Neuronal stem cell (in vitro differentiated cells): ENCODE measurements at regions not wholly inside any gene's neighbourhood (a gene's known extent, or its start where the extent isn't known, plus 50 kb on each side); places are given as distances from the start of the nearest gene placed in this dataset.

Source experiments
- DNase-seq: peaks from one replicate; pipeline ENCODE4 v3.0.0-alpha.2; 2013; ENCODE audit warnings: low spot score
- H2AFZ ChIP-seq: one replicate; pipeline ENCODE4 v1.6.1; 2013; ENCODE audit warnings: mild to moderate bottlenecking, low read length, inconsistent platforms
- H2AK5ac ChIP-seq: 2 replicates; pipeline ENCODE4 v1.6.1; 2013; ENCODE audit warnings: low read depth, mild to moderate bottlenecking, inconsistent platforms, low read length, moderate library complexity, mixed read lengths
- H2BK120ac ChIP-seq: 2 replicates; pipeline ENCODE4 v1.6.1; 2013; ENCODE audit warnings: low read depth, mild to moderate bottlenecking, inconsistent platforms, low read length, moderate library complexity, mixed read lengths
- H2BK12ac ChIP-seq: one replicate; pipeline ENCODE4 v1.6.1; 2013; ENCODE audit warnings: low read length, inconsistent platforms
- H2BK15ac ChIP-seq: 2 replicates; pipeline ENCODE4 v1.6.1; 2013; ENCODE audit warnings: mild to moderate bottlenecking, low read length, inconsistent platforms, mixed read lengths
- H2BK5ac ChIP-seq: one replicate; pipeline ENCODE4 v1.6.1; 2013; ENCODE audit warnings: inconsistent platforms, mild to moderate bottlenecking, low read length, moderate library complexity
- H3K14ac ChIP-seq: one replicate; pipeline ENCODE4 v1.6.1; 2013; ENCODE audit warnings: low read length, inconsistent platforms
- H3K18ac ChIP-seq: 2 replicates; pipeline ENCODE4 v1.6.1; 2013; ENCODE audit warnings: low read length, inconsistent platforms
- H3K23ac ChIP-seq: 2 replicates; pipeline ENCODE4 v1.6.1; 2013; ENCODE audit warnings: low read depth, mild to moderate bottlenecking, mixed read lengths, low read length, inconsistent platforms; ENCODE audit not compliant: poor library complexity
- H3K27ac ChIP-seq: replicated peaks from 3 replicates; pipeline ENCODE4 v1.5.1; 2013; ENCODE audit warnings: low read length, inconsistent platforms
- H3K27me3 ChIP-seq, 3 experiments: 2 replicates each; pipeline ENCODE4 v1.6.1; 2013; ENCODE audit warnings: low read length in 3 of 3, mild to moderate bottlenecking in 2 of 3, inconsistent platforms in 1 of 3, low read depth in 1 of 3, mixed read lengths in 1 of 3, moderate library complexity in 1 of 3; ENCODE audit not compliant: control insufficient read depth in 3 of 3, insufficient read depth in 3 of 3
- H3K36me3 ChIP-seq, 2 donors: replicated peaks in 1 of 2; 2 replicates each; pipeline ENCODE4 v1.6.1; 2013; ENCODE audit warnings: low read length in 2 of 2; ENCODE audit not compliant: control insufficient read depth in 2 of 2, insufficient read depth in 2 of 2
- H3K4ac ChIP-seq: 2 replicates; pipeline ENCODE4 v1.6.1; 2013; ENCODE audit warnings: inconsistent platforms, mild to moderate bottlenecking, low read length, moderate library complexity
- H3K4me1 ChIP-seq, 2 donors: 1 replicate in 1 of 2; 2 replicates in 1 of 2; pipeline ENCODE4 v1.6.1; 2013; ENCODE audit warnings: low read length in 2 of 2, low read depth in 1 of 2; ENCODE audit not compliant: control insufficient read depth in 2 of 2, insufficient read depth in 1 of 2
- H3K4me2 ChIP-seq: one replicate; pipeline ENCODE4 v1.6.1; 2013; ENCODE audit warnings: mild to moderate bottlenecking, low read length, inconsistent platforms; ENCODE audit not compliant: insufficient read depth, poor library complexity, severe bottlenecking
- H3K4me3 ChIP-seq, 2 donors: 2 replicates each; pipeline ENCODE4 v1.5.1; 2013; ENCODE audit warnings: low read length in 2 of 2, mild to moderate bottlenecking in 2 of 2, inconsistent platforms in 1 of 2, moderate library complexity in 1 of 2
- H3K79me1 ChIP-seq: one replicate; pipeline ENCODE4 v1.6.1; 2013; ENCODE audit warnings: low read depth, mild to moderate bottlenecking, inconsistent platforms, low read length, moderate library complexity
- H3K9ac ChIP-seq: one replicate; pipeline ENCODE4 v1.6.1; 2013; ENCODE audit warnings: mild to moderate bottlenecking, low read depth, low read length, inconsistent platforms; ENCODE audit not compliant: poor library complexity
- H3K9me3 ChIP-seq, 2 donors: replicated peaks in 1 of 2; 2 replicates each; pipeline versions ENCODE3 to v1.6.1; 2013; ENCODE audit warnings: low read length in 2 of 2, mild to moderate bottlenecking in 2 of 2, inconsistent platforms in 1 of 2, low read depth in 1 of 2, mixed read lengths in 1 of 2, moderate library complexity in 1 of 2; ENCODE audit not compliant: control insufficient read depth in 2 of 2, insufficient read depth in 1 of 2
- H4K8ac ChIP-seq: one replicate; pipeline ENCODE4 v1.6.1; 2013; ENCODE audit warnings: low read depth, mild to moderate bottlenecking, inconsistent platforms, low read length, moderate library complexity
- H4K91ac ChIP-seq: one replicate; pipeline ENCODE4 v1.6.1; 2013; ENCODE audit warnings: low read length, low read depth, mild to moderate bottlenecking, inconsistent platforms; ENCODE audit not compliant: poor library complexity
- WGBS, 2 donors: extraction: QIAGEN DNeasy Blood & Tissue Kit; methylation state at CpG; one replicate each; pipeline ENCODE4 v1.1.7; 2013; ENCODE audit warnings: missing lambda C conversion rate in 2 of 2, mixed read lengths in 1 of 2; ENCODE audit not compliant: insufficient read length in 2 of 2, insufficient replicate concordance in 1 of 2; ENCODE audit errors: extremely low coverage in 2 of 2; 5-methylcytosine and 5-hydroxymethylcytosine counted together

- no peak overlapping the region for H2BK120ac ChIP-seq
- H3K36me3 ChIP-seq: no peaks in the 10 kb centered on the region
- H2BK15ac ChIP-seq: no peak overlapping the region
- H4K8ac ChIP-seq: no peak overlapping the region
- no peak overlapping the region for H2BK12ac ChIP-seq
- peaks cover 0 to 9% of the 10 kb centered on the region in 2 donors for H3K4me1 ChIP-seq
- no peak overlapping the region for H3K4me2 ChIP-seq
- H3K27ac ChIP-seq: no peak overlapping the region
- no peak overlapping the region for H2AFZ ChIP-seq
- no peak overlapping the region for H3K23ac ChIP-seq
- no peak overlapping the region for H2AK5ac ChIP-seq
- no peak overlapping the region for H3K4ac ChIP-seq
- no peak overlapping the region for H3K4me3 ChIP-seq
- H3K9me3 ChIP-seq: peaks cover 0 to 3% of the 10 kb centered on the region in 2 donors
- DNase-seq: no peak
- H4K91ac ChIP-seq: no peak overlapping the region
- H3K79me1 ChIP-seq: no peaks in the 10 kb centered on the region
- H3K18ac ChIP-seq: no peak overlapping the region
- WGBS, 2 donors: no CpG with 5 or more reads among the region's 6 CpGs
- no peak overlapping the region for H3K14ac ChIP-seq
- H2BK5ac ChIP-seq: no peak overlapping the region
- H3K27me3 ChIP-seq: no peaks in the 10 kb centered on the region
- H3K9ac ChIP-seq: no peak overlapping the region
Observed at GRCh38 chr20:47929368-47930115, 144.3 kb upstream of the SULF2 start.

DNA sequence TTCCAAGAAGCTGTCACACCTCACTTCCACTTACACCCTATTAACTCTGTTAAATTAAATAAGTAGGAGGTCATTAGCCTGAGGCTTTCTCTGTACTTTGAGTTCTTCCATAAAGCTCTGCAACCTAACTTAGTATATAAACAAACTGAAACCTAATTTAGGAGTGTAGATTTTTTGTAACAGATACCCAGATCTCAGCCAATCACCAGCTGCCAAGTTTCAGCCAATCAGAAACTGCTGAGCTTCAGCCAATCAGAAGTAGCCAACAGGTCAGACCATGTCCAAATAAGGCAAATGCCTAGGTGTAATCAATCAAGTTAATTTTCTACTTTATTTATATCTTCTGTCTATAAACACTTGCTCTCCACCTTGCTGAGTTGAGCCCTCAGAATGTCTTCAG, 142.7 kb upstream of the SULF2 start:
- no peak overlapping the region for H3K23ac ChIP-seq

DNA sequence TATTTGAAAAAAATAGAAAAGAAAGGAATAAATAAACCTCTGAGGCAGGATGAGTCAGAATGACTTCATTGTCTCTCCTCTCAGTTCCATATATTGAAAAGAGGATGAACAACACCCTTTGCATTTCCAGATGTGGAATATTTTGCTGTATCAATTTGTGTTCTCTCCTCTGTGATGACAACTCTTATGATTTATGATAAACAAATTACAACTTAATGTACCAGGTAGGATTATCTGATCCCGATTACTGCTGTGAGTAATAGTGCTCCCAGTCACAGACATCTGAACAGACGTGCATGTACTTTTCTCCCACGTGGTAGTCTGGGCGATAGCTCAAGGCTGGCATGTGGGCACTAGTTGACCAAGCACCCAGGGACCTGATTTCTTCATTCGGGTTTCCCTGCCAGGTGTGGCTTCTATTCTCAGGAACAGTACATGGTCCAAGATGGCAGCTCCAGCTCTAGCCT, 142.1 kb upstream of the SULF2 start:
- Histone ChIP-seq H4K8ac (no peak overlapping the region), H3K4ac (no peak overlapping the region), H4K91ac (no peak overlapping the region), H3K23ac (no peak overlapping the region), H3K4me1 (peaks cover 0 to 9% of the 10 kb centered on the region in 2 donors), H2BK120ac (no peak overlapping the region), H2BK5ac (no peak overlapping the region), H2AFZ (no peak overlapping the region), H3K79me1 (no peaks in the 10 kb centered on the region), H3K36me3 (no peaks in the 10 kb centered on the region), H2AK5ac (no peak overlapping the region), H3K18ac (no peak overlapping the region), H3K27me3 (no peaks in the 10 kb centered on the region), H3K9me3 (peaks cover 0 to 3% of the 10 kb centered on the region in 2 donors), H3K4me2 (no peak overlapping the region), H2BK12ac (no peak overlapping the region), H3K27ac (no peak overlapping the region), H3K14ac (no peak overlapping the region), H2BK15ac (no peak overlapping the region), H3K4me3 (no peak overlapping the region), H3K9ac (no peak overlapping the region)
- no peak for DNase-seq
- WGBS, 2 donors: no CpG with 5 or more reads among the region's 5 CpGs

More for the DNA sequence above, 142.7 kb upstream of the SULF2 start:
- Histone ChIP-seq H2AK5ac (no peak overlapping the region), H3K36me3 (no peaks in the 10 kb centered on the region), H2AFZ (no peak overlapping the region), H3K4me2 (no peak overlapping the region), H2BK5ac (no peak overlapping the region), H3K4ac (no peak overlapping the region), H3K27ac (no peak overlapping the region), H3K18ac (no peak overlapping the region), H4K91ac (no peak overlapping the region), H3K14ac (no peak overlapping the region), H2BK120ac (no peak overlapping the region), H3K4me1 (peaks cover 0 to 9% of the 10 kb centered on the region in 2 donors), H2BK15ac (no peak overlapping the region), H3K9ac (no peak overlapping the region), H3K27me3 (no peaks in the 10 kb centered on the region), H4K8ac (no peak overlapping the region), H2BK12ac (no peak overlapping the region), H3K9me3 (peaks cover 0 to 3% of the 10 kb centered on the region in 2 donors), H3K79me1 (no peaks in the 10 kb centered on the region), H3K4me3 (no peak overlapping the region)
- DNase-seq: no peak

DNA sequence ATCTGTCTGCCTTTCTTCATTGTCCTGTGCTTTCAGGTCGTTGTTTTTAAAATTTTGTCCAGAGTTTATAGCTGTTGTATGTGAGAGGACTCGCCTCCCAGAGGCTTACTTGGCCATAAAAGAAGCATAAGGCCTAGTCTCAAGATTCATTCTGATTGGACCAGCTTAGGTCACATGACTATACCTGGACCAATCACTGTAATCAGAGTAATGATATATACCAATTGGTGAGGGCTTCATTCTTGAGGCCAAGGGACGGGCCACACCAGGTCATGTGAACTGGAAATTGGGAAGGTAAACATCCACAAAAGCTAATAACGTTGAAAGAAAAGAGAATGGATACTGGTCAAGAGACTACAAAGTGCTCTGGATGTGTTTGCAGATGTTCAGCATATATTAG, 141.4 kb upstream of the SULF2 start:
- Histone ChIP-seq H3K9ac (no peak overlapping the region), H3K4me1 (peaks cover 0 to 9% of the 10 kb centered on the region in 2 donors), H3K27ac (no peak overlapping the region), H2AFZ (no peak overlapping the region), H2BK5ac (no peak overlapping the region), H3K4me2 (no peak overlapping the region), H2BK120ac (no peak overlapping the region), H2BK15ac (no peak overlapping the region), H3K18ac (no peak overlapping the region), H3K23ac (no peak overlapping the region), H3K9me3 (peaks cover 0 to 3% of the 10 kb centered on the region in 2 donors), H3K36me3 (no peaks in the 10 kb centered on the region), H3K27me3 (no peaks in the 10 kb centered on the region), H3K14ac (no peak overlapping the region), H3K4ac (no peak overlapping the region), H2AK5ac (no peak overlapping the region), H3K79me1 (no peaks in the 10 kb centered on the region), H4K91ac (no peak overlapping the region), H4K8ac (no peak overlapping the region), H3K4me3 (no peak overlapping the region), H2BK12ac (no peak overlapping the region)
- WGBS, 2 donors: no CpG with 5 or more reads among the region's 4 CpGs
- no peak for DNase-seq
